Heart left ventricle (tissue), 16 donors: ENCODE measurements at regions not wholly inside any gene's neighbourhood (a gene's known extent, or its start where the extent isn't known, plus 50 kb on each side); places are given as distances from the start of the nearest gene placed in this dataset.

Source experiments
- ATAC-seq, 4 donors: fragments of 200-7000 bp; cut with Tn5 transposase; one replicate each; pipeline ENCODE4 v1.9.1; 2020 to 2022; ENCODE audit warnings: moderate library complexity in 4 of 4, mild to moderate bottlenecking in 3 of 4, moderate number of reproducible peaks in 1 of 4
- DNase-seq, 5 donors: peaks; one replicate each; pipeline ENCODE4 v3.0.0-alpha.2; 2020
- H3K27ac ChIP-seq, 12 donors: fragments of 200-600 bp; sonication (generic) in 4 of 12; one replicate each; pipeline versions ENCODE4 v1.5.0 to v1.8.0; 2016 to 2022; ENCODE audit warnings: mild to moderate bottlenecking in 2 of 12
- H3K27me3 ChIP-seq, 9 donors: fragments of 200-600 bp; sonication (generic) in 2 of 9; one replicate each; pipeline versions ENCODE4 v1.5.1 to v1.8.0; 2016 to 2022; ENCODE audit warnings: mild to moderate bottlenecking in 3 of 9
- H3K36me3 ChIP-seq, 9 donors: fragments of 200-600 bp; sonication (generic) in 2 of 9; one replicate each; pipeline versions ENCODE4 v1.5.0 to v1.8.0; 2018 to 2022; ENCODE audit warnings: mild to moderate bottlenecking in 2 of 9
- H3K4me1 ChIP-seq, 12 donors: fragments of 200-600 bp; sonication (generic) in 4 of 12; one replicate each; pipeline versions ENCODE4 v1.5.0 to v1.8.0; 2016 to 2022; ENCODE audit warnings: mild to moderate bottlenecking in 3 of 12
- H3K4me3 ChIP-seq, 12 donors: fragments of 200-600 bp; sonication (generic) in 4 of 12; one replicate each; pipeline versions ENCODE4 v1.5.0 to v1.8.0; 2017 to 2022; ENCODE audit warnings: mild to moderate bottlenecking in 9 of 12, moderate library complexity in 4 of 12
- H3K9me3 ChIP-seq, 12 donors: fragments of 200-600 bp; sonication (generic) in 4 of 12; one replicate each; pipeline versions ENCODE4 v1.5.0 to v1.8.0; 2016 to 2022; ENCODE audit warnings: mild to moderate bottlenecking in 1 of 12
- POLR2A ChIP-seq, 2 donors: fragments of 450-650 bp; IDR thresholded peaks; one replicate each; pipeline ENCODE4 v1.6.1; 2017; ENCODE audit warnings: antibody characterized with exemption in 2 of 2, mild to moderate bottlenecking in 2 of 2, moderate library complexity in 2 of 2
- WGBS, 4 donors: extraction: QIAGEN DNeasy Blood & Tissue Kit in 2 of 4; methylation state at CpG; one replicate each; pipeline versions ENCODE4 v1.1.5 to v1.1.7; 2013 to 2018; 5-methylcytosine and 5-hydroxymethylcytosine counted together
- intact Hi-C, 10 donors: fragments of 100-400 bp; cut with DNase I; formaldehyde crosslinking; loops; one replicate each; pipeline versions ENCODE4 v1.11.1 to v1.14.2; 2022
- TF ChIP-seq, protein P1 (sequence below), 12 donors: fragments of 200-600 bp; sonication (generic) in 4 of 12; IDR thresholded peaks; one replicate each; pipeline versions ENCODE4 v1.5.0 to v1.8.0; 2018 to 2022; ENCODE audit warnings: antibody characterized with exemption in 12 of 12, mild to moderate bottlenecking in 5 of 12
- donor health status: ischemic (EF 13 %, LVEDD 7.1; RV severe dilation, severe dysfunction).
- donor health status: healthy with polysubstance abuse.
- donor health status: DM: no; HTN: yes; CAD: no.
- donor health status: DM: no; HTN: no; CAD: no.
- donor health status: ischemic (EF 25% LVEDD 6.9; RV normal size, moderate dysfunction).
- donor health status: ischemic (EF 25% LVEDD 5.7; RV mildly dilated, moderate dysfunction).
- donor health status: healthy.
- donor health status: DM: yes; HTN: yes; CAD: no.
- donor health status: ischemic (EF 35%, LVEDD 5.7; RV mildly dilated, moderate dysfunction).
- donor health status: nonischemic (EF 11% LVEDD 7.7; RV severe dilation, severe dysfunction).
- donor health status: DM: yes; HTN: yes; CAD: no.
- donor health status: PGD.
- donor health status: ischemic (EF 29% LVEDD 5.4; RV normal size, mild dysfunction).
- donor health status: nonischemic (EF 23%, LVEDD 6.1; RV moderate dilation, normal function).

DNA sequence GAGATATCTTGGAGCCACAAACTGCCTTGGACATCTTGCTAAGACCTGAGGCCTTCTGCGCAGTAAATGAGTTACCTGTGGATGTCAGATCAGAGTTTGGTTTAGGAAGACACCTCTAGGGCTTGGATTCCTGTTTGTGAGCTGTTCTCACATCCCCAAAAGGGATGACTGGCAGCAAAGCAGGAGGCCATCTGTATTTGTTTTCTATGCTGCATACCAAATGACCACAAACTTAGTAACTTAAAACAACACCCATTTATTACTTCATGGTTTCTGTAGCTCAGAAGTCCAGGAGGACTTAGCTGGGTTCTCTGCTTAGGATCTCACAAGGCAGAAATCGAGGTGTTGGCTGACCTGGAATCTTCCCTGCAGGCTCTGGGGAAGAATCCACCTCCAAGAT is 116.7 kb downstream of the UNC5CL start:
- intact Hi-C loops: no loop called here
- TF ChIP-seq POLR2A (IDR thresholded peaks at IDR 0.05): no peak
- TF ChIP-seq, protein P1, sequence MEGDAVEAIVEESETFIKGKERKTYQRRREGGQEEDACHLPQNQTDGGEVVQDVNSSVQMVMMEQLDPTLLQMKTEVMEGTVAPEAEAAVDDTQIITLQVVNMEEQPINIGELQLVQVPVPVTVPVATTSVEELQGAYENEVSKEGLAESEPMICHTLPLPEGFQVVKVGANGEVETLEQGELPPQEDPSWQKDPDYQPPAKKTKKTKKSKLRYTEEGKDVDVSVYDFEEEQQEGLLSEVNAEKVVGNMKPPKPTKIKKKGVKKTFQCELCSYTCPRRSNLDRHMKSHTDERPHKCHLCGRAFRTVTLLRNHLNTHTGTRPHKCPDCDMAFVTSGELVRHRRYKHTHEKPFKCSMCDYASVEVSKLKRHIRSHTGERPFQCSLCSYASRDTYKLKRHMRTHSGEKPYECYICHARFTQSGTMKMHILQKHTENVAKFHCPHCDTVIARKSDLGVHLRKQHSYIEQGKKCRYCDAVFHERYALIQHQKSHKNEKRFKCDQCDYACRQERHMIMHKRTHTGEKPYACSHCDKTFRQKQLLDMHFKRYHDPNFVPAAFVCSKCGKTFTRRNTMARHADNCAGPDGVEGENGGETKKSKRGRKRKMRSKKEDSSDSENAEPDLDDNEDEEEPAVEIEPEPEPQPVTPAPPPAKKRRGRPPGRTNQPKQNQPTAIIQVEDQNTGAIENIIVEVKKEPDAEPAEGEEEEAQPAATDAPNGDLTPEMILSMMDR (IDR thresholded peaks at IDR 0.05): no peak
- Histone ChIP-seq H3K4me1 (no peaks in the 10 kb centered on the region), H3K27me3 (peaks cover 0 to 3% (median 0%) of the 10 kb centered on the region in 9 donors), H3K27ac (no peak overlapping the region), H3K4me3 (no peak overlapping the region), H3K9me3 (no peaks in the 10 kb centered on the region), H3K36me3 (no peaks in the 10 kb centered on the region)
- DNase-seq (no peak), ATAC-seq (no peak)
- WGBS, 4 donors: 74 to 84% (median 78%) methylated on average over 2 of the region's 2 CpGs

DNA sequence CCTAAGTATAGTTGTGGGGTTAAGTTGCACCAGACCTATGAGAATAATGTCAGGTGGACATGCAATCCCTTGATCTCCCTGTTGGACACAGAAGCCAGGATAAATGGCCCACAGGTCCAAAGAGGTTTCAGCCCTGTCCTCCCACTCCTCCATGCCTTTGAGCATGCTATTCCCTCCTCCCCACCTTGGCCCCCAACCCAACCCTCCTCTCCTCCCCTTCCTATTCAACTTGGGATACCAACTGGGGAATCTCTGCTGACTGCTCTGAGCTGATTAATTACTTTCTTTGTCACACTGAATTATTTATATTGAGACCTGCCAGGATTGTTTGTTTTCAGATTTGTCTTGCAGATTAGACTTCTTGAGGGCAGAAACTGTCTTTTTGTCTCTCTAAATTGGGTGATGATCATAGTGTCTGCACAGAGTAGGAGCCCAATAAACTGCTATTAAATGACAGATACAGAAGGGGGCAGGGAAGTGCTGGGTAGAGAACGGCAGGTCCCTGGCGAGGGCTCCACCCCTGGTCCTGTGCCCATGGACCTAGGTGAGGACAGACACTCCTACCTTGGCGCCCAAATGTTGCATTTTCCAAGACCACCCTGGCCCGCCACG is 120.9 kb downstream of the UNC5CL start:
- no peak overlapping the region for H3K4me3 ChIP-seq
- H3K4me1 ChIP-seq: peaks cover 0 to 8% (median 0%) of the 10 kb centered on the region in 12 donors
- no peak for TF ChIP-seq POLR2A (IDR thresholded peaks at IDR 0.05)
- TF ChIP-seq, protein P1 (IDR thresholded peaks at IDR 0.05): no peak
- H3K27me3 ChIP-seq: no peaks in the 10 kb centered on the region
- peak in 1 of 4 donors; percentile 23 for ATAC-seq
- WGBS, 4 donors: 66 to 80% (median 75%) methylated on average over 5 of the region's 5 CpGs
- intact Hi-C loops: no loop called here
- no peaks in the 10 kb centered on the region for H3K36me3 ChIP-seq
- no peak for DNase-seq
- no peak overlapping the region for H3K27ac ChIP-seq
- no peaks in the 10 kb centered on the region for H3K9me3 ChIP-seq

GRCh38 chr6:40917603-40918002 is 121.4 kb downstream of the UNC5CL start:
- Histone ChIP-seq H3K9me3 (no peaks in the 10 kb centered on the region), H3K4me3 (no peak overlapping the region), H3K36me3 (no peaks in the 10 kb centered on the region), H3K4me1 (peaks cover 0 to 8% (median 0%) of the 10 kb centered on the region in 12 donors), H3K27me3 (no peaks in the 10 kb centered on the region), H3K27ac (no peak overlapping the region)
- WGBS, 4 donors: 71 to 94% (median 88%) methylated on average over 3 of the region's 3 CpGs
- intact Hi-C loops: no loop called here
- TF ChIP-seq, protein P1 (IDR thresholded peaks at IDR 0.05): no peak
- no peak for TF ChIP-seq POLR2A (IDR thresholded peaks at IDR 0.05)
- no peak for ATAC-seq
- no peak for DNase-seq

DNA sequence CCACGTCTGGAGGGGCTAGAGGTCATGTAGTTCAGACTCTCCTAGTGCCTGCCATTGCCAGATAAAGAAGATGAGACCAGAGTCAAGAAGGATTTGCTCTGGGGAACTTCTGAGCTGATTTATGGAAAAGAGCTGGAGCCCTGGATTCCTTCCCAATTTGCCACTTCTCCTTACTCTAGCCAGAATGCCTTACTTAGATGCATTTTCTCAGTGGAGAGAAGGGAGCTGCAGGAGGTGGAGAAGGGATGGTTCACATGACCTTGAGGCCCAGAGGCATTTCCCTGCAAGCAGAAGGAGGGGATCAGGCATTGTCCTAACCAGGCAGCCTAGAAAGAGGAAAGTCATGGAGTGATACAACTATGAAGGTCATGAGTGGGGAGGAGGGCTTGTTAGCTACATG is 122.2 kb downstream of the UNC5CL start:
- no peak for DNase-seq
- H3K27ac ChIP-seq: peak overlapping the region in 1 of 12 donors; percentile 26
- H3K4me1 ChIP-seq: peaks cover 0 to 8% (median 0%) of the 10 kb centered on the region in 12 donors
- no peak overlapping the region for H3K4me3 ChIP-seq
- intact Hi-C loops: no loop called here
- 38 to 69% (median 53%) methylated on average over 1 of the region's 1 CpG for WGBS, 4 donors
- H3K36me3 ChIP-seq: no peaks in the 10 kb centered on the region
- ATAC-seq: no peak
- no peaks in the 10 kb centered on the region for H3K9me3 ChIP-seq
- no peaks in the 10 kb centered on the region for H3K27me3 ChIP-seq
- TF ChIP-seq, protein P1 (IDR thresholded peaks at IDR 0.05): no peak
- no peak for TF ChIP-seq POLR2A (IDR thresholded peaks at IDR 0.05)
